HCT116 (cell line): ENCODE measurements at regions not wholly inside any gene's neighbourhood (a gene's known extent, or its start where the extent isn't known, plus 50 kb on each side); places are given as distances from the start of the nearest gene placed in this dataset.

Experiments used
- ATAC-seq: fragments of 200-7000 bp; cut with Tn5 transposase; 2 replicates; pipeline ENCODE4 v1.9.1; 2020; ENCODE audit warnings: mild to moderate bottlenecking, moderate library complexity
- BruUV-seq: library from RNA; stranded (reverse); fragments of 400-500 nt; replicated peaks from 2 replicates; lab custom pipeline; 2021; lab: Mats Ljungman, UMichigan
- CTCF ChIA-PET: fragments of 300-600 bp; sonication (Branson Sonifier 250); formaldehyde crosslinking; loops from one replicate; lab custom pipeline; 2021; ENCODE audit warnings: antibody characterized with exemption; lab: Charles Lee
- POLR2A ChIA-PET: fragments of 300-600, 350-600 bp; sonication (Branson Sonifier 250); formaldehyde crosslinking; loops from one replicate; lab custom pipeline; 2021; ENCODE audit warnings: antibody characterized with exemption; lab: Charles Lee
- RAD21 ChIA-PET, 2 experiments: fragments of 300-600 bp; sonication (Branson Sonifier 250); formaldehyde crosslinking; loops; one replicate each; lab custom pipeline; 2023; ENCODE audit warnings: low total read pairs in 2 of 2; ENCODE audit not compliant: uncharacterized antibody in 2 of 2, unreplicated experiment in 2 of 2, low non-redundant PET in 1 of 2; lab: Charles Lee
- DNase-seq: peaks from one replicate; pipeline ENCODE4 v3.0.0-alpha.2; 2010; ENCODE audit warnings: low read depth, low spot score
- H2AFZ ChIP-seq: fragments of 200-600 bp; shearing (Covaris generic), sonication (generic); 2 replicates; pipeline ENCODE4 v1.6.1; 2017; ENCODE audit warnings: low read depth, mixed run types, mixed read lengths, antibody characterized with exemption, low read length; ENCODE audit not compliant: poor library complexity, severe bottlenecking
- H3K27ac ChIP-seq: 2 replicates; pipeline ENCODE4 v1.5.1; 2012; ENCODE audit warnings: low read depth, low read length
- H3K27me3 ChIP-seq: fragments of 200-600 bp; sonication (generic); 2 replicates; pipeline ENCODE4 v1.6.1; 2016; ENCODE audit warnings: mixed run types, low read length, mixed read lengths; ENCODE audit not compliant: insufficient read depth
- H3K36me3 ChIP-seq, 2 experiments: fragments of 200-500 bp in 1 of 2; fragments of 200-600 bp in 1 of 2; sonication (Bioruptor generic) in 1 of 2; sonication (generic) in 1 of 2; 2 replicates each; pipeline versions ENCODE4 v1.5.1 to v1.6.1; 2014 to 2016; ENCODE audit warnings: low read length in 2 of 2, inconsistent platforms in 1 of 2, mixed read lengths in 1 of 2, mixed run types in 1 of 2; ENCODE audit not compliant: insufficient read depth in 2 of 2, control insufficient read depth in 1 of 2
- H3K4me1 ChIP-seq, 2 experiments: fragments of 200-600 bp in 1 of 2; sonication (generic) in 1 of 2; 2 replicates each; pipeline versions ENCODE4 v1.5.1 to v1.6.1; 2012 to 2017; ENCODE audit warnings: low read length in 2 of 2, inconsistent platforms in 1 of 2, mild to moderate bottlenecking in 1 of 2, mixed read lengths in 1 of 2, mixed run types in 1 of 2, moderate library complexity in 1 of 2; ENCODE audit not compliant: insufficient read depth in 2 of 2, control insufficient read depth in 1 of 2
- H3K4me2 ChIP-seq: fragments of 200-600 bp; sonication (generic); 2 replicates; pipeline ENCODE4 v1.6.1; 2017; ENCODE audit warnings: mixed run types, low read length, mixed read lengths
- H3K4me3 ChIP-seq, 2 experiments: fragments of 200-600 bp in 1 of 2; sonication (generic) in 1 of 2; replicated peaks in 1 of 2; 2 replicates each; pipeline ENCODE4 v1.5.1; 2011 to 2016; ENCODE audit warnings: low read length in 2 of 2, control low read depth in 1 of 2, low read depth in 1 of 2, mild to moderate bottlenecking in 1 of 2, mixed read lengths in 1 of 2, mixed run types in 1 of 2
- H3K79me2 ChIP-seq: fragments of 200-600 bp; sonication (generic); 2 replicates; pipeline ENCODE4 v1.6.1; 2017; ENCODE audit warnings: mild to moderate bottlenecking, mixed run types, low read length, moderate library complexity, mixed read lengths; ENCODE audit not compliant: insufficient read depth
- H3K9ac ChIP-seq: fragments of 200-600 bp; sonication (generic); 2 replicates; pipeline ENCODE4 v1.6.1; 2016; ENCODE audit warnings: low read length, mixed read lengths
- H3K9me2 ChIP-seq: fragments of 200-600 bp; sonication (generic), shearing (Covaris generic); 2 replicates; pipeline ENCODE4 v1.6.1; 2017; ENCODE audit warnings: mixed run types, mild to moderate bottlenecking, moderate library complexity; ENCODE audit not compliant: insufficient read depth
- H3K9me3 ChIP-seq, 2 experiments: fragments of 200-500 bp in 1 of 2; fragments of 200-600 bp in 1 of 2; sonication (Bioruptor generic) in 1 of 2; sonication (generic) in 1 of 2; 2 replicates each; pipeline ENCODE4 v1.6.1; 2014 to 2017; ENCODE audit warnings: low read length in 2 of 2, mixed read lengths in 2 of 2, inconsistent platforms in 1 of 2, low read depth in 1 of 2, mild to moderate bottlenecking in 1 of 2, mixed run types in 1 of 2, moderate library complexity in 1 of 2; ENCODE audit not compliant: control insufficient read depth in 1 of 2, insufficient read depth in 1 of 2
- H4K20me1 ChIP-seq: fragments of 200-600 bp; sonication (generic), shearing (Covaris generic); 2 replicates; pipeline ENCODE4 v1.6.1; 2017; ENCODE audit warnings: mixed run types, mild to moderate bottlenecking, moderate library complexity; ENCODE audit not compliant: insufficient read depth
- CEBPB ChIP-seq: IDR thresholded peaks from 2 replicates; pipeline ENCODE4 v1.6.1; 2012; ENCODE audit warnings: low read depth
- CTCF ChIP-seq, 3 experiments: fragments of 200-600 bp in 1 of 3; sonication (generic) in 1 of 3; IDR thresholded peaks in 2 of 3; conservative IDR thresholded peaks in 1 of 3; 2 replicates each; pipeline ENCODE4 v1.5.1; 2012 to 2017; ENCODE audit warnings: low read depth in 2 of 3, low read length in 2 of 3, antibody characterized with exemption in 1 of 3, borderline replicate concordance in 1 of 3, control low read depth in 1 of 3, mild to moderate bottlenecking in 1 of 3, mixed read lengths in 1 of 3, mixed run types in 1 of 3, moderate library complexity in 1 of 3; ENCODE audit not compliant: insufficient read depth in 1 of 3
- POLR2A ChIP-seq: IDR thresholded peaks from 2 replicates; pipeline ENCODE4 v1.7.0; 2011; ENCODE audit warnings: borderline replicate concordance; ENCODE audit not compliant: insufficient read depth, insufficient read length; ENCODE audit errors: extremely low read depth
- intact Hi-C: fragments of 100-400 bp; cut with micrococcal nuclease; formaldehyde crosslinking; loops from 2 replicates; pipeline ENCODE4 v1.10.0; 2022

GRCh38 chr6:169847141-169847674 is 95.8 kb downstream of the ERMARD start (continued):
- TF ChIP-seq CTCF (IDR thresholded peaks at IDR 0.05 in 2 of 3, conservative IDR thresholded peaks at IDR 0.05 in 1 of 3; ENCODE audit: borderline replicate concordance in 1 of 3, insufficient read depth in 1 of 3, low read depth in 2 of 3, low read length in 2 of 3) (no peak), POLR2A (no peak)

GRCh38 chr6:169846286-169847056 is 95.0 kb downstream of the ERMARD start:
- DNase-seq (no peak), ATAC-seq (no peak)
- Histone ChIP-seq H3K79me2 (no peaks in the 10 kb centered on the region), H3K4me2 (no peak overlapping the region), H4K20me1 (no peaks in the 10 kb centered on the region), H3K4me3 (no peak overlapping the region), H3K36me3 (no peaks in the 10 kb centered on the region), H2AFZ (no peak overlapping the region), H3K9ac (no peak overlapping the region), H3K9me2 (no peaks in the 10 kb centered on the region), H3K27ac (no peak overlapping the region), H3K27me3 (peaks cover 16% of the 10 kb centered on the region; the same call in 1 of the 2 replicates), H3K9me3 (no peaks in the 10 kb centered on the region), H3K4me1 (no peaks in the 10 kb centered on the region)
- intact Hi-C loops = no loop called here
- no peak for TF ChIP-seq CTCF (IDR thresholded peaks at IDR 0.05 in 2 of 3, conservative IDR thresholded peaks at IDR 0.05 in 1 of 3; ENCODE audit: borderline replicate concordance in 1 of 3, insufficient read depth in 1 of 3, low read depth in 2 of 3, low read length in 2 of 3)
- no peak for TF ChIP-seq CEBPB
- ChIA-PET RAD21 (no interaction called here), CTCF (interaction anchor here (1.2 kb wide), 1 partner anchor 15 kb away, joined by 7 read pairs; no protein-coding TSS in a partner anchor), POLR2A (no interaction called here)
- no TSS peak for BruUV-seq
